NOMO-1 treated with DMSO at 0.1 percent for 48 hours (cell line): ENCODE measurements at regions not wholly inside any gene's neighbourhood (a gene's known extent, or its start where the extent isn't known, plus 50 kb on each side); places are given as distances from the start of the nearest gene placed in this dataset.

Experiments
- DNase-seq: peaks from one replicate; lab custom pipeline; 2025; ENCODE audit not compliant: unreplicated experiment; lab: John Stamatoyannopoulos, UW

- no peak for DNase-seq
Observed at GRCh38 chr15:97903971-97904572, 56.4 kb upstream of the ARRDC4 start.

DNA sequence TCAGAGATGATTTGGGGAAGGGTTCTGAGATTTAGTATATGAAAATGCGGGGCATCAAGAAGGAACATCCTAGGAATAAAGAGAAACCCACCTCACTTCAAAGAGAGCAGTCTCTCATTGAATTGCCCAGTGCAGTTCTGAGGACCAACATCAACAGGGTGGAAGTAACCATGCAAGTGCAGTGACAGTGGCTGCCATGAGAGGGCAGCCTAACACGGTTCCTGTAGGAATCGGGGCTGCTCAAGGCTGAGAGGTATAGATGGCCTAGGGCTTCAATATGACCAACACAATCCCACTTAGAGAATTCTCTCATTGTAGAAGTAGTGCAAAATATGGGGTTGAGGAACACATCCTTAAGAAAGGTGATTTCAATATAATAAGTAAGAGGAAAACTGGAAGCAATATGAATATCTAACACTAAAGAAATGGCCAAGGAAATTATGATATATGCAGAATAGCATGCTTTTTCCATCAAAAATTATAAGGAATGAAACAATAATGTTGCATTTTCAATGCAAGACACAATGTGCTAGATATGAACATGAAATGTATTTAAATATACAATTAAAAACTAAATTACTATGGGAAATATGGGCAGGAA lies 51.1 kb upstream of the ARRDC4 start:
- peak; percentile 42 for DNase-seq
